HG03095 (cell line): ENCODE measurements at regions not wholly inside any gene's neighbourhood (a gene's known extent, or its start where the extent isn't known, plus 50 kb on each side); places are given as distances from the start of the nearest gene placed in this dataset.
"Not testable (repeated sequence)": the region's sequence is repeated elsewhere in the genome, so short reads cannot be mapped to it uniquely, and the experiment has no call there.

Source experiments
- ATAC-seq: cut with Tn5 transposase; IDR thresholded peaks from one replicate; pipeline ENCODE4 v1.9.1; 2021; ENCODE audit warnings: moderate library complexity; ENCODE audit not compliant: unreplicated experiment

- no peak for ATAC-seq
Observed at GRCh38 chr14:97804056-97804455, 1006.9 kb downstream of the VRK1 start.

- no peak for ATAC-seq
Observed at GRCh38 chr14:97806891-97807290, 1009.7 kb downstream of the VRK1 start.

- not testable (repeated sequence) for ATAC-seq
Observed at GRCh38 chr14:97808541-97808940, 1011.4 kb downstream of the VRK1 start.

GRCh38 chr14:97813556-97813955, 1016.4 kb downstream of the VRK1 start:
- no peak for ATAC-seq

GRCh38 chr14:97820781-97821180, 1023.6 kb downstream of the VRK1 start:
- no peak for ATAC-seq

GRCh38 chr14:97824218-97824617, 1027.0 kb downstream of the VRK1 start:
- ATAC-seq: no peak

GRCh38 chr14:97827746-97828145, 1030.6 kb downstream of the VRK1 start:
- no peak for ATAC-seq

- ATAC-seq: no peak
Observed at GRCh38 chr14:97832776-97833175, 1035.6 kb downstream of the VRK1 start.

GRCh38 chr14:97838986-97839385, 1041.8 kb downstream of the VRK1 start:
- no peak for ATAC-seq

- ATAC-seq: no peak
Observed at GRCh38 chr14:97840159-97840558, 1043.0 kb downstream of the VRK1 start.

GRCh38 chr14:97841762-97842161, 1044.6 kb downstream of the VRK1 start:
- ATAC-seq: no peak

GRCh38 chr14:97843066-97843465, 1045.9 kb downstream of the VRK1 start:
- no peak for ATAC-seq

- ATAC-seq: no peak
Observed at GRCh38 chr14:97844042-97844441, 1046.9 kb downstream of the VRK1 start.

- ATAC-seq: no peak
Observed at GRCh38 chr14:97846156-97846555, 1049.0 kb downstream of the VRK1 start.

GRCh38 chr14:97848317-97848980, 1051.3 kb downstream of the VRK1 start:
- ATAC-seq: no peak

- no peak for ATAC-seq
Observed at GRCh38 chr14:97850466-97850865, 1053.3 kb downstream of the VRK1 start.

GRCh38 chr14:97850886-97851285, 1053.7 kb downstream of the VRK1 start:
- no peak for ATAC-seq

GRCh38 chr14:97851428-97851995, 1054.3 kb downstream of the VRK1 start:
- ATAC-seq: no peak

- ATAC-seq: no peak
Observed at GRCh38 chr14:97854918-97855317, 1057.7 kb downstream of the VRK1 start.

GRCh38 chr14:97866195-97866594, 1069.0 kb downstream of the VRK1 start:
- ATAC-seq: no peak

- ATAC-seq: no peak
Observed at GRCh38 chr14:97866664-97867063, 1069.5 kb downstream of the VRK1 start.

- ATAC-seq: no peak
Observed at GRCh38 chr14:97873291-97873690, 1076.1 kb downstream of the VRK1 start.

- no peak for ATAC-seq
Observed at GRCh38 chr14:97874394-97874793, 1077.2 kb downstream of the VRK1 start.
